ENCODE measurements at regions not wholly inside any gene's neighbourhood (a gene's known extent, or its start where the extent isn't known, plus 50 kb on each side); places are given as distances from the start of the nearest gene placed in this dataset.

GRCh38 chr4:85094735-85095134 lies 128.2 kb upstream of the WDFY3 start:
- peaks cover 2% of the 10 kb centered on the region for H3K9me3 ChIP-seq (ENCODE audit: control insufficient read depth, low read length)
- H3K4me3 ChIP-seq (ENCODE audit: extremely low read depth, insufficient read depth, low read length, poor library complexity, severe bottlenecking): no peak overlapping the region
- no peaks in the 10 kb centered on the region for H3K4me1 ChIP-seq (ENCODE audit: control insufficient read depth, insufficient read depth, low read length, poor library complexity, severe bottlenecking)
- 77 to 92% methylated on average over 1 of the region's 1 CpG for WGBS, 2 experiments (ENCODE audit: insufficient coverage in 2 of 2)
- H3K27ac ChIP-seq (ENCODE audit: low read depth, low read length, severe bottlenecking): no peak overlapping the region
- no peaks in the 10 kb centered on the region for H3K36me3 ChIP-seq (ENCODE audit: control insufficient read depth, insufficient read depth, low read length)

GRCh38 chr4:85102606-85103005 lies 136.1 kb upstream of the WDFY3 start:
- no peak overlapping the region for H3K27ac ChIP-seq (ENCODE audit: low read depth, low read length, severe bottlenecking)
- 100% methylated on average over 1 of the region's 1 CpG; no CpG with 5 or more reads in 1 of the 2 experiments for WGBS, 2 experiments (ENCODE audit: insufficient coverage in 2 of 2)

GRCh38 chr4:85106166-85106565 lies 139.7 kb upstream of the WDFY3 start:
- Histone ChIP-seq H3K27ac (ENCODE audit: low read depth, low read length, severe bottlenecking) (no peak overlapping the region), H3K36me3 (ENCODE audit: control insufficient read depth, insufficient read depth, low read length) (no peaks in the 10 kb centered on the region), H3K4me3 (ENCODE audit: extremely low read depth, insufficient read depth, low read length, poor library complexity, severe bottlenecking) (no peak overlapping the region), H3K4me1 (ENCODE audit: control insufficient read depth, insufficient read depth, low read length, poor library complexity, severe bottlenecking) (no peaks in the 10 kb centered on the region), H3K9me3 (ENCODE audit: control insufficient read depth, low read length) (no peaks in the 10 kb centered on the region)

More at GRCh38 chr4:85102606-85103005, 136.1 kb upstream of the WDFY3 start:
- no peak overlapping the region for H3K4me3 ChIP-seq (ENCODE audit: extremely low read depth, insufficient read depth, low read length, poor library complexity, severe bottlenecking)
- H3K4me1 ChIP-seq (ENCODE audit: control insufficient read depth, insufficient read depth, low read length, poor library complexity, severe bottlenecking): no peaks in the 10 kb centered on the region
- no peaks in the 10 kb centered on the region for H3K36me3 ChIP-seq (ENCODE audit: control insufficient read depth, insufficient read depth, low read length)
- H3K9me3 ChIP-seq (ENCODE audit: control insufficient read depth, low read length): no peaks in the 10 kb centered on the region

- no peaks in the 10 kb centered on the region for H3K36me3 ChIP-seq (ENCODE audit: control insufficient read depth, insufficient read depth, low read length)
- H3K9me3 ChIP-seq (ENCODE audit: control insufficient read depth, low read length): no peaks in the 10 kb centered on the region
- H3K4me1 ChIP-seq (ENCODE audit: control insufficient read depth, insufficient read depth, low read length, poor library complexity, severe bottlenecking): no peaks in the 10 kb centered on the region
- 92 to 94% methylated on average over 3 to 5 of the region's 5 CpGs for WGBS, 2 experiments (ENCODE audit: insufficient coverage in 2 of 2)
- no peak overlapping the region for H3K27ac ChIP-seq (ENCODE audit: low read depth, low read length, severe bottlenecking)
- H3K4me3 ChIP-seq (ENCODE audit: extremely low read depth, insufficient read depth, low read length, poor library complexity, severe bottlenecking): no peak overlapping the region
These were observed 140.4 kb upstream of the WDFY3 start for GRCh38 chr4:85106805-85107336.

GRCh38 chr4:85107553-85107952 lies 141.1 kb upstream of the WDFY3 start:
- 52 to 89% methylated on average over 3 to 4 of the region's 5 CpGs for WGBS, 2 experiments (ENCODE audit: insufficient coverage in 2 of 2)
- Histone ChIP-seq H3K36me3 (ENCODE audit: control insufficient read depth, insufficient read depth, low read length) (no peaks in the 10 kb centered on the region), H3K9me3 (ENCODE audit: control insufficient read depth, low read length) (no peaks in the 10 kb centered on the region), H3K27ac (ENCODE audit: low read depth, low read length, severe bottlenecking) (no peak overlapping the region), H3K4me3 (ENCODE audit: extremely low read depth, insufficient read depth, low read length, poor library complexity, severe bottlenecking) (no peak overlapping the region), H3K4me1 (ENCODE audit: control insufficient read depth, insufficient read depth, low read length, poor library complexity, severe bottlenecking) (no peaks in the 10 kb centered on the region)

GRCh38 chr4:85113706-85114105 lies 147.2 kb upstream of the WDFY3 start:
- 89 to 93% methylated on average over 3 of the region's 3 CpGs for whole genome bisulfite sequencing, 2 experiments (ENCODE audit: insufficient coverage in 2 of 2)
- no peak overlapping the region for H3K4me3 ChIP-seq (ENCODE audit: extremely low read depth, insufficient read depth, low read length, poor library complexity, severe bottlenecking)
- H3K9me3 ChIP-seq (ENCODE audit: control insufficient read depth, low read length): no peaks in the 10 kb centered on the region
- no peak overlapping the region for H3K27ac ChIP-seq (ENCODE audit: low read depth, low read length, severe bottlenecking)
- no peaks in the 10 kb centered on the region for H3K4me1 ChIP-seq (ENCODE audit: control insufficient read depth, insufficient read depth, low read length, poor library complexity, severe bottlenecking)
- no peaks in the 10 kb centered on the region for H3K36me3 ChIP-seq (ENCODE audit: control insufficient read depth, insufficient read depth, low read length)

GRCh38 chr4:85114526-85114925 lies 148.0 kb upstream of the WDFY3 start:
- no peaks in the 10 kb centered on the region for H3K4me1 ChIP-seq (ENCODE audit: control insufficient read depth, insufficient read depth, low read length, poor library complexity, severe bottlenecking)
- no peak overlapping the region for H3K4me3 ChIP-seq (ENCODE audit: extremely low read depth, insufficient read depth, low read length, poor library complexity, severe bottlenecking)
- H3K9me3 ChIP-seq (ENCODE audit: control insufficient read depth, low read length): no peaks in the 10 kb centered on the region
- H3K36me3 ChIP-seq (ENCODE audit: control insufficient read depth, insufficient read depth, low read length): no peaks in the 10 kb centered on the region
- H3K27ac ChIP-seq (ENCODE audit: low read depth, low read length, severe bottlenecking): no peak overlapping the region
- WGBS, 2 experiments (ENCODE audit: insufficient coverage in 2 of 2): no CpG with 5 or more reads among the region's 3 CpGs

GRCh38 chr4:85116008-85116407 lies 149.5 kb upstream of the WDFY3 start:
- no peak overlapping the region for H3K27ac ChIP-seq (ENCODE audit: low read depth, low read length, severe bottlenecking)
- no peaks in the 10 kb centered on the region for H3K4me1 ChIP-seq (ENCODE audit: control insufficient read depth, insufficient read depth, low read length, poor library complexity, severe bottlenecking)
- H3K4me3 ChIP-seq (ENCODE audit: extremely low read depth, insufficient read depth, low read length, poor library complexity, severe bottlenecking): no peak overlapping the region
- no peaks in the 10 kb centered on the region for H3K36me3 ChIP-seq (ENCODE audit: control insufficient read depth, insufficient read depth, low read length)
- H3K9me3 ChIP-seq (ENCODE audit: control insufficient read depth, low read length): no peaks in the 10 kb centered on the region

GRCh38 chr4:85125688-85126087 lies 159.2 kb upstream of the WDFY3 start:
- Histone ChIP-seq H3K4me1 (ENCODE audit: control insufficient read depth, insufficient read depth, low read length, poor library complexity, severe bottlenecking) (no peaks in the 10 kb centered on the region), H3K9me3 (ENCODE audit: control insufficient read depth, low read length) (no peaks in the 10 kb centered on the region), H3K36me3 (ENCODE audit: control insufficient read depth, insufficient read depth, low read length) (no peaks in the 10 kb centered on the region), H3K27ac (ENCODE audit: low read depth, low read length, severe bottlenecking) (no peak overlapping the region), H3K4me3 (ENCODE audit: extremely low read depth, insufficient read depth, low read length, poor library complexity, severe bottlenecking) (no peak overlapping the region)
- WGBS, 2 experiments (ENCODE audit: insufficient coverage in 2 of 2): no CpG with 5 or more reads among the region's 1 CpG

GRCh38 chr4:85126991-85127591 lies 160.6 kb upstream of the WDFY3 start:
- Histone ChIP-seq H3K4me3 (ENCODE audit: extremely low read depth, insufficient read depth, low read length, poor library complexity, severe bottlenecking) (no peak overlapping the region), H3K4me1 (ENCODE audit: control insufficient read depth, insufficient read depth, low read length, poor library complexity, severe bottlenecking) (no peaks in the 10 kb centered on the region), H3K27ac (ENCODE audit: low read depth, low read length, severe bottlenecking) (no peak overlapping the region), H3K9me3 (ENCODE audit: control insufficient read depth, low read length) (no peaks in the 10 kb centered on the region), H3K36me3 (ENCODE audit: control insufficient read depth, insufficient read depth, low read length) (no peaks in the 10 kb centered on the region)
- WGBS, 2 experiments (ENCODE audit: insufficient coverage in 2 of 2): 95 to 96% methylated on average over 4 to 6 of the region's 6 CpGs

GRCh38 chr4:85127653-85128052 lies 161.2 kb upstream of the WDFY3 start:
- no peaks in the 10 kb centered on the region for H3K36me3 ChIP-seq (ENCODE audit: control insufficient read depth, insufficient read depth, low read length)
- no peaks in the 10 kb centered on the region for H3K9me3 ChIP-seq (ENCODE audit: control insufficient read depth, low read length)
- 41 to 55% methylated on average over 7 to 10 of the region's 10 CpGs for WGBS, 2 experiments (ENCODE audit: insufficient coverage in 2 of 2)
- H3K27ac ChIP-seq (ENCODE audit: low read depth, low read length, severe bottlenecking): no peak overlapping the region
- H3K4me3 ChIP-seq (ENCODE audit: extremely low read depth, insufficient read depth, low read length, poor library complexity, severe bottlenecking): no peak overlapping the region
- H3K4me1 ChIP-seq (ENCODE audit: control insufficient read depth, insufficient read depth, low read length, poor library complexity, severe bottlenecking): no peaks in the 10 kb centered on the region
